K562 (cell line): ENCODE measurements at regions not wholly inside any gene's neighbourhood (a gene's known extent, or its start where the extent isn't known, plus 50 kb on each side); places are given as distances from the start of the nearest gene placed in this dataset.

Experiments
- ATAC-seq: fragments of 200-7000 bp; cut with Tn5 transposase; 3 replicates; pipeline ENCODE4 v1.9.1; 2020; ENCODE audit warnings: moderate library complexity
- BruUV-seq: library from RNA; stranded (reverse); fragments of 400-500 nt; replicated peaks from 2 replicates; lab custom pipeline; 2021; lab: Mats Ljungman, UMichigan
- CTCF ChIA-PET: fragments of 300-600 bp; formaldehyde crosslinking; extraction: SDS; loops from one replicate; lab custom pipeline; 2021; ENCODE audit warnings: low intra/inter-chr PET ratio; lab: Yijun Ruan, JAX
- POLR2A ChIA-PET: fragments of 300-600, 350-650 bp; sonication (Branson Sonifier 250); formaldehyde crosslinking; extraction: SDS; loops from one replicate; lab custom pipeline; 2021; ENCODE audit warnings: antibody characterized with exemption, inconsistent platforms; lab: Yijun Ruan, JAX
- DNase-seq, 4 experiments: peaks; one replicate each; pipeline versions ENCODE4 v3.0.0 to v3.0.0-alpha.2; 2011 to 2018; ENCODE audit warnings: low spot score in 3 of 4, mixed read lengths in 3 of 4; ENCODE audit errors: extremely low read depth in 1 of 4
- FAIRE-seq: peaks from 2 replicates; lab custom pipeline; 2011; peaks lifted over from hg19 to GRCh38; lab: Jason Lieb, UNC
- H2AFZ ChIP-seq: 2 replicates; pipeline ENCODE4 v1.6.0; 2011; ENCODE audit warnings: low read depth, low read length, control low read depth, inconsistent platforms
- H3K27ac ChIP-seq: fragments of 200-600 bp; 3 replicates; pipeline ENCODE4 v1.8.0; 2011; ENCODE audit warnings: low read depth, mild to moderate bottlenecking, control low read depth, inconsistent platforms, low read length, moderate library complexity, mixed read lengths; ENCODE audit errors: extremely low read depth
- H3K27me3 ChIP-seq, 2 experiments: fragments of 300-600 bp in 1 of 2; 2 replicates in 1 of 2; 3 replicates in 1 of 2; pipeline versions ENCODE4 v1.6.0 to v1.8.0; 2011; ENCODE audit warnings: inconsistent platforms in 2 of 2, low read length in 2 of 2, mild to moderate bottlenecking in 1 of 2, mixed read lengths in 1 of 2, moderate library complexity in 1 of 2; ENCODE audit not compliant: control insufficient read depth in 2 of 2, insufficient read depth in 2 of 2
- H3K36me3 ChIP-seq: fragments of 300-600 bp; 3 replicates; pipeline ENCODE4 v1.8.0; 2011; ENCODE audit warnings: mild to moderate bottlenecking, low read length, inconsistent platforms; ENCODE audit not compliant: control insufficient read depth, insufficient read depth
- H3K4me1 ChIP-seq, 2 experiments: fragments of 200-600 bp in 1 of 2; replicated peaks in 1 of 2; 2 replicates in 1 of 2; 3 replicates in 1 of 2; pipeline versions ENCODE4 v1.5.1 to v1.8.0; 2011; ENCODE audit warnings: inconsistent platforms in 2 of 2, low read length in 2 of 2, mild to moderate bottlenecking in 1 of 2, mixed read lengths in 1 of 2, moderate library complexity in 1 of 2; ENCODE audit not compliant: control insufficient read depth in 2 of 2, insufficient read depth in 2 of 2
- H3K4me2 ChIP-seq: 2 replicates; pipeline ENCODE4 v1.6.1; 2011; ENCODE audit warnings: low read length, control low read depth, inconsistent platforms, mixed read lengths; ENCODE audit not compliant: insufficient read depth
- H3K4me3 ChIP-seq: fragments of 200-600 bp; sonication (generic), shearing (Covaris generic); 2 replicates; pipeline ENCODE4 v1.5.1; 2016; ENCODE audit warnings: control low read depth, inconsistent platforms
- H3K79me2 ChIP-seq: fragments of 200-600 bp; 3 replicates; pipeline ENCODE4 v1.8.0; 2011; ENCODE audit warnings: low read length, inconsistent platforms; ENCODE audit not compliant: control insufficient read depth, insufficient read depth
- H3K9ac ChIP-seq, 2 experiments: 2 replicates each; pipeline versions ENCODE4 v1.6.0 to v1.6.1; 2011; ENCODE audit warnings: low read depth in 2 of 2, low read length in 2 of 2, control low read depth in 1 of 2, inconsistent platforms in 1 of 2, mild to moderate bottlenecking in 1 of 2, mixed read lengths in 1 of 2; ENCODE audit not compliant: insufficient read depth in 1 of 2
- H3K9me1 ChIP-seq: one replicate; pipeline ENCODE4 v1.6.0; 2011; ENCODE audit warnings: inconsistent platforms, mild to moderate bottlenecking, low read length, moderate library complexity; ENCODE audit not compliant: control insufficient read depth, insufficient read depth
- H3K9me3 ChIP-seq: replicated peaks from 2 replicates; pipeline ENCODE4 v1.5.1; 2011; ENCODE audit warnings: low read depth, low read length, inconsistent platforms; ENCODE audit not compliant: control insufficient read depth, insufficient read depth
- H4K20me1 ChIP-seq: replicated peaks from 2 replicates; pipeline ENCODE4 v1.6.1; 2011; ENCODE audit warnings: low read length, inconsistent platforms, mixed read lengths; ENCODE audit not compliant: control insufficient read depth, insufficient read depth
- DLX4 ChIP-seq: fragments of 250-450 bp; sonication (Bioruptor Pico); IDR thresholded peaks from 2 replicates; pipeline ENCODE4 v1.6.1; 2021; ENCODE audit warnings: mild to moderate bottlenecking
- FOXP1 ChIP-seq: sonication (generic); formaldehyde crosslinking; IDR thresholded peaks from 2 replicates; pipeline ENCODE4 v1.8.0; 2022; ENCODE audit warnings: mild to moderate bottlenecking, missing genetic modification reagents
- MCM7 ChIP-seq, 2 experiments: fragments of 450-650 bp; IDR thresholded peaks; 2 replicates each; pipeline ENCODE4 v1.6.1; 2016 to 2018
- MECOM ChIP-seq: fragments of 250-450 bp; sonication (Bioruptor Pico); IDR thresholded peaks from 2 replicates; pipeline ENCODE4 v1.8.0; 2022; ENCODE audit warnings: inconsistent platforms
- NFE2L1 ChIP-seq: fragments of 450-650 bp; IDR thresholded peaks from 2 replicates; pipeline ENCODE4 v1.6.1; 2016; ENCODE audit warnings: missing genetic modification characterization, low read depth, mild to moderate bottlenecking, missing compliant biosample characterization, moderate library complexity, borderline replicate concordance
- NR3C1 ChIP-seq: sonication (generic); formaldehyde crosslinking; IDR thresholded peaks from 2 replicates; pipeline ENCODE4 v1.8.1; 2022; ENCODE audit warnings: missing genetic modification reagents
- NR4A1 ChIP-seq, 2 experiments: fragments of 250-450 bp in 1 of 2; fragments of 450-650 bp in 1 of 2; sonication (Bioruptor Pico) in 1 of 2; IDR thresholded peaks; 2 replicates each; pipeline versions ENCODE4 v1.4.0 to v1.6.1; 2016 to 2020; ENCODE audit warnings: mild to moderate bottlenecking in 2 of 2, missing compliant biosample characterization in 1 of 2, missing genetic modification characterization in 1 of 2, moderate library complexity in 1 of 2
- SP2 ChIP-seq: IDR thresholded peaks from 2 replicates; pipeline ENCODE4 v1.6.1; 2011; ENCODE audit warnings: mild to moderate bottlenecking, low read depth, low read length, moderate library complexity; ENCODE audit not compliant: poor library complexity, severe bottlenecking; ENCODE audit errors: extremely low read depth
- ZNF23 ChIP-seq: fragments of 250-450 bp; sonication (Bioruptor Pico); IDR thresholded peaks from 2 replicates; pipeline ENCODE4 v1.4.0; 2020; ENCODE audit warnings: mild to moderate bottlenecking
- ZNF232 ChIP-seq: sonication (generic); formaldehyde crosslinking; IDR thresholded peaks from 2 replicates; pipeline ENCODE4 v1.8.0; 2022; ENCODE audit warnings: mild to moderate bottlenecking, missing genetic modification reagents
- WGBS: fragments of 100-300 bp; shearing (Covaris generic); methylation state at CpG from one replicate; pipeline ENCODE4 v1.1.6; 2016; ENCODE audit warnings: low coverage, mixed read lengths; ENCODE audit not compliant: insufficient coverage; ENCODE audit errors: missing lambda C conversion rate; 5-methylcytosine and 5-hydroxymethylcytosine counted together
- in situ Hi-C: fragments of 300-500 bp; cut with MboI; formaldehyde crosslinking; loops from 4 replicates; pipeline ENCODE4 v1.15.0; 2018; ENCODE audit warnings: inconsistent platforms, mixed read lengths
- intact Hi-C: fragments of 100-400 bp; cut with micrococcal nuclease; formaldehyde crosslinking; loops from 2 replicates; pipeline ENCODE4 v1.14.2; 2022
- TF ChIP-seq, protein P1 (sequence below): sonication (generic); formaldehyde crosslinking; IDR thresholded peaks from 2 replicates; pipeline ENCODE4 v1.8.1; 2023; ENCODE audit warnings: mild to moderate bottlenecking, missing genetic modification reagents

DNA sequence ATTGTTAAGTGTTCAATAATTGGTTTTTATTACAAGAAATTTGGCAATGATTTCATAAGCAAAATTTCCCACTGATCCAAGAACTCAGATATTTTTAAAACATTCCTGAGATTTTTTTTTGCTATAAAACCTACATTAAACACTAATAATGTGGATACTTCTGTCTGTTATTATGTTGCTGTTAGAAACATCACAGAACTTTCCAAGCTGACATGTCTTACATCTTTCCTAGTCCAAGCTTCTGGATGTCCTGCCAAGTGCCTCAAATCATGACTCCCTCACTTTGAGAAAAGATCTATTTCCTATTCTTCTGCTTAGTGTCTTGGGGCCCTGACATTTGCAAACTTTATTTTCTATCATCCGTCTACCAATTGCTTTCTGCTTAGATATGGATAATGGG lies 110.8 kb downstream of the RFPL4B start:
- TF ChIP-seq SP2: no peak
- no peak for TF ChIP-seq ZNF232 (CRISPR knock-in tag)
- no peak for TF ChIP-seq ZNF23 (CRISPR knock-in tag)
- TF ChIP-seq DLX4: no peak
- TF ChIP-seq MECOM: no peak
- no peak for TF ChIP-seq NFE2L1 (tag)
- TF ChIP-seq MCM7 (IDR thresholded peaks at IDR 0.05): no peak
- TF ChIP-seq FOXP1 (CRISPR knock-in tag): no peak
- TF ChIP-seq, protein P1, sequence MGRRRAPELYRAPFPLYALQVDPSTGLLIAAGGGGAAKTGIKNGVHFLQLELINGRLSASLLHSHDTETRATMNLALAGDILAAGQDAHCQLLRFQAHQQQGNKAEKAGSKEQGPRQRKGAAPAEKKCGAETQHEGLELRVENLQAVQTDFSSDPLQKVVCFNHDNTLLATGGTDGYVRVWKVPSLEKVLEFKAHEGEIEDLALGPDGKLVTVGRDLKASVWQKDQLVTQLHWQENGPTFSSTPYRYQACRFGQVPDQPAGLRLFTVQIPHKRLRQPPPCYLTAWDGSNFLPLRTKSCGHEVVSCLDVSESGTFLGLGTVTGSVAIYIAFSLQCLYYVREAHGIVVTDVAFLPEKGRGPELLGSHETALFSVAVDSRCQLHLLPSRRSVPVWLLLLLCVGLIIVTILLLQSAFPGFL (CRISPR knock-in tag): no peak
- no peak for TF ChIP-seq NR3C1
- TF ChIP-seq NR4A1 (CRISPR knock-in tag; IDR thresholded peaks at IDR 0.05): no peak
- no peak for TF ChIP-seq NR4A1 (tag; IDR thresholded peaks at IDR 0.05)
- H4K20me1 ChIP-seq: no peaks in the 10 kb centered on the region
- H3K4me3 ChIP-seq: no peak overlapping the region
- no peaks in the 10 kb centered on the region for H3K27me3 ChIP-seq
- DNase-seq (no peak), FAIRE-seq (no peak), ATAC-seq (no peak)
- no peak overlapping the region for H3K4me2 ChIP-seq
- ChIA-PET POLR2A (no interaction called here), CTCF (no interaction called here)
- no peak overlapping the region for H3K27ac ChIP-seq
- intact Hi-C loops (no loop called here), in situ Hi-C loops (no loop called here)
- H3K79me2 ChIP-seq: no peaks in the 10 kb centered on the region
- no TSS peak for BruUV-seq
- no peak overlapping the region for H3K9ac ChIP-seq
- no peaks in the 10 kb centered on the region for H3K9me1 ChIP-seq
- H2AFZ ChIP-seq: no peak overlapping the region
- no peaks in the 10 kb centered on the region for H3K36me3 ChIP-seq
- H3K9me3 ChIP-seq: no peaks in the 10 kb centered on the region
- 0% methylated on average over 1 of the region's 1 CpG for WGBS
- no peaks in the 10 kb centered on the region for H3K4me1 ChIP-seq
